Liver (tissue), 8 donors: ENCODE measurements at regions not wholly inside any gene's neighbourhood (a gene's known extent, or its start where the extent isn't known, plus 50 kb on each side); places are given as distances from the start of the nearest gene placed in this dataset.

Experiments used
- DNase-seq: peaks from one replicate; pipeline ENCODE4 v3.0.0-alpha.2; 2017; ENCODE audit warnings: low spot score
- H3K27ac ChIP-seq, 2 donors: one replicate each; pipeline ENCODE4 v1.7.0; 2013; ENCODE audit warnings: inconsistent platforms in 2 of 2, low read length in 2 of 2, control low read depth in 1 of 2, low read depth in 1 of 2, mild to moderate bottlenecking in 1 of 2
- H3K27me3 ChIP-seq, 4 donors: one replicate each; pipeline versions ENCODE4 v1.6.1 to v1.7.0; 2013; ENCODE audit warnings: low read length in 3 of 4, inconsistent platforms in 1 of 4, mild to moderate bottlenecking in 1 of 4, moderate library complexity in 1 of 4; ENCODE audit not compliant: control insufficient read depth in 4 of 4, insufficient read depth in 4 of 4
- H3K36me3 ChIP-seq, 4 donors: one replicate each; pipeline versions ENCODE4 v1.6.1 to v1.7.0; 2013; ENCODE audit warnings: low read length in 3 of 4, mild to moderate bottlenecking in 3 of 4, low read depth in 1 of 4, moderate library complexity in 1 of 4; ENCODE audit not compliant: control insufficient read depth in 4 of 4, insufficient read depth in 3 of 4
- H3K4me1 ChIP-seq, 4 donors: one replicate each; pipeline versions ENCODE4 v1.6.1 to v1.7.0; 2013; ENCODE audit warnings: low read length in 3 of 4, mild to moderate bottlenecking in 3 of 4, moderate library complexity in 1 of 4; ENCODE audit not compliant: control insufficient read depth in 4 of 4, insufficient read depth in 4 of 4
- H3K4me3 ChIP-seq, 3 donors: one replicate each; pipeline versions ENCODE4 v1.6.1 to v1.7.0; 2013; ENCODE audit warnings: low read length in 3 of 3, control low read depth in 1 of 3, low read depth in 1 of 3, mild to moderate bottlenecking in 1 of 3
- H3K9ac ChIP-seq, 2 donors: one replicate each; pipeline ENCODE4 v1.7.0; 2013; ENCODE audit warnings: low read length in 2 of 2, mild to moderate bottlenecking in 2 of 2, moderate library complexity in 2 of 2, control low read depth in 1 of 2, low read depth in 1 of 2
- H3K9me3 ChIP-seq, 4 donors: one replicate each; pipeline versions ENCODE4 v1.6.1 to v1.7.0; 2013; ENCODE audit warnings: low read length in 3 of 4; ENCODE audit not compliant: control insufficient read depth in 4 of 4
- ATF3 ChIP-seq: IDR thresholded peaks from 2 replicates; pipeline ENCODE4 v1.6.1; 2016; ENCODE audit warnings: antibody characterized with exemption
- CTCF ChIP-seq: fragments of 150-350 bp; IDR thresholded peaks from 2 replicates; pipeline ENCODE4 v1.5.1; 2017; ENCODE audit warnings: improper control_type of control experiment, low read depth, low read length; ENCODE audit not compliant: missing input control
- FOXA1 ChIP-seq: IDR thresholded peaks from 2 replicates; pipeline ENCODE4 v1.6.1; 2016; ENCODE audit warnings: antibody characterized with exemption
- FOXA2 ChIP-seq: IDR thresholded peaks from 2 replicates; pipeline ENCODE4 v1.6.1; 2016; ENCODE audit warnings: antibody characterized with exemption
- GABPA ChIP-seq, 2 donors: IDR thresholded peaks in 1 of 2; conservative IDR thresholded peaks in 1 of 2; 2 replicates each; pipeline ENCODE4 v1.6.1; 2016; ENCODE audit warnings: antibody characterized with exemption in 2 of 2, mild to moderate bottlenecking in 1 of 2, moderate library complexity in 1 of 2
- HNF4A ChIP-seq, 2 donors: conservative IDR thresholded peaks; 2 replicates each; pipeline ENCODE4 v1.6.1; 2016; ENCODE audit warnings: antibody characterized with exemption in 2 of 2, mild to moderate bottlenecking in 2 of 2
- HNF4G ChIP-seq: IDR thresholded peaks from 2 replicates; pipeline ENCODE4 v1.6.1; 2016; ENCODE audit warnings: antibody characterized with exemption
- JUND ChIP-seq, 2 donors: IDR thresholded peaks; 2 replicates each; pipeline ENCODE4 v1.6.1; 2016; ENCODE audit warnings: antibody characterized with exemption in 2 of 2
- MAX ChIP-seq: IDR thresholded peaks from 2 replicates; pipeline ENCODE4 v1.6.1; 2016; ENCODE audit warnings: antibody characterized with exemption
- NR2F2 ChIP-seq: IDR thresholded peaks from 2 replicates; pipeline ENCODE4 v1.6.1; 2016; ENCODE audit warnings: antibody characterized with exemption
- RAD21 ChIP-seq, 2 donors: IDR thresholded peaks; 2 replicates each; pipeline ENCODE4 v1.6.1; 2016; ENCODE audit warnings: antibody characterized with exemption in 2 of 2, mild to moderate bottlenecking in 2 of 2
- RXRA ChIP-seq, 2 donors: IDR thresholded peaks; 2 replicates each; pipeline ENCODE4 v1.6.1; 2017 to 2018; ENCODE audit warnings: antibody characterized with exemption in 2 of 2, mild to moderate bottlenecking in 1 of 2
- SP1 ChIP-seq: IDR thresholded peaks from 2 replicates; pipeline ENCODE4 v1.6.1; 2018; ENCODE audit warnings: antibody characterized with exemption, mild to moderate bottlenecking
- YY1 ChIP-seq: IDR thresholded peaks from 2 replicates; pipeline ENCODE4 v1.6.1; 2016; ENCODE audit warnings: antibody characterized with exemption, mild to moderate bottlenecking
- ZBTB33 ChIP-seq: IDR thresholded peaks from 2 replicates; pipeline ENCODE4 v1.6.1; 2016; ENCODE audit warnings: antibody characterized with exemption
- WGBS: extraction: QIAGEN DNeasy Blood & Tissue Kit; methylation state at CpG from one replicate; pipeline ENCODE4 v1.1.7; 2013; 5-methylcytosine and 5-hydroxymethylcytosine counted together
- donor health status: healthy.
- donor health status: healthy.
- donor health status: healthy.
- donor health status: healthy.
- donor health status: healthy.

- DNase-seq = no peak
- 63% methylated on average over 4 of the region's 4 CpGs for WGBS
- H3K27ac ChIP-seq = no peak overlapping the region
- no peaks in the 10 kb centered on the region for H3K4me1 ChIP-seq
- H3K9ac ChIP-seq = no peak overlapping the region
- no peaks in the 10 kb centered on the region for H3K9me3 ChIP-seq
- H3K27me3 ChIP-seq = no peaks in the 10 kb centered on the region
- no peaks in the 10 kb centered on the region for H3K36me3 ChIP-seq
- TF ChIP-seq MAX = no peak
- TF ChIP-seq RXRA (IDR thresholded peaks at IDR 0.05) = no peak
- TF ChIP-seq FOXA1 = no peak
- TF ChIP-seq NR2F2 = no peak
- no peak for TF ChIP-seq HNF4A (conservative IDR thresholded peaks at IDR 0.05)
- TF ChIP-seq CTCF = no peak
- TF ChIP-seq FOXA2 = no peak
- no peak overlapping the region for H3K4me3 ChIP-seq
Measured at GRCh38 chr4:106628586-106629267, 260.1 kb upstream of the GIMD1 start.

GRCh38 chr4:106627051-106627450, 258.5 kb upstream of the GIMD1 start:
- 78% methylated on average over 3 of the region's 3 CpGs for WGBS
- TF ChIP-seq YY1 (no peak), ATF3 (no peak), ZBTB33 (no peak), JUND (IDR thresholded peaks at IDR 0.05) (no peak), RXRA (IDR thresholded peaks at IDR 0.05) (no peak), RAD21 (IDR thresholded peaks at IDR 0.05) (no peak)

GRCh38 chr4:106624671-106625070, 256.1 kb upstream of the GIMD1 start:
- 55% methylated on average over 1 of the region's 1 CpG for WGBS
- TF ChIP-seq CTCF (no peak), FOXA2 (no peak), HNF4A (conservative IDR thresholded peaks at IDR 0.05) (no peak), MAX (no peak), HNF4G (no peak), GABPA (IDR thresholded peaks at IDR 0.05 in 1 of 2, conservative IDR thresholded peaks at IDR 0.05 in 1 of 2) (no peak), ATF3 (no peak), SP1 (no peak), FOXA1 (no peak), RAD21 (IDR thresholded peaks at IDR 0.05) (no peak), JUND (IDR thresholded peaks at IDR 0.05) (no peak), YY1 (no peak)
- H3K36me3 ChIP-seq = no peaks in the 10 kb centered on the region
- DNase-seq = no peak
- no peaks in the 10 kb centered on the region for H3K4me1 ChIP-seq
- no peak overlapping the region for H3K4me3 ChIP-seq
- H3K27ac ChIP-seq = no peak overlapping the region
- no peak overlapping the region for H3K9ac ChIP-seq
- no peaks in the 10 kb centered on the region for H3K27me3 ChIP-seq
- H3K9me3 ChIP-seq = no peaks in the 10 kb centered on the region

More at GRCh38 chr4:106627051-106627450, 258.5 kb upstream of the GIMD1 start:
- Histone ChIP-seq H3K4me3 (no peak overlapping the region), H3K9me3 (no peaks in the 10 kb centered on the region), H3K36me3 (no peaks in the 10 kb centered on the region), H3K27ac (no peak overlapping the region), H3K9ac (no peak overlapping the region), H3K4me1 (no peaks in the 10 kb centered on the region), H3K27me3 (no peaks in the 10 kb centered on the region)
- no peak for DNase-seq
